Ishikawa (cell line): ENCODE measurements at regions not wholly inside any gene's neighbourhood (a gene's known extent, or its start where the extent isn't known, plus 50 kb on each side); places are given as distances from the start of the nearest gene placed in this dataset.

Experiments
- FOXM1 ChIP-seq: IDR thresholded peaks from 2 replicates; pipeline ENCODE4 v1.6.1; 2012; ENCODE audit warnings: low read depth, borderline replicate concordance
- MAX ChIP-seq: IDR thresholded peaks from 2 replicates; pipeline ENCODE4 v1.6.1; 2012
- NFIC ChIP-seq: IDR thresholded peaks from 2 replicates; pipeline ENCODE4 v1.6.1; 2012
- RAD21 ChIP-seq: IDR thresholded peaks from 2 replicates; pipeline ENCODE4 v1.6.1; 2012; ENCODE audit warnings: low read depth
- TCF12 ChIP-seq: IDR thresholded peaks from 2 replicates; pipeline ENCODE4 v1.6.1; 2012; ENCODE audit warnings: low read depth
- YY1 ChIP-seq: IDR thresholded peaks from 2 replicates; pipeline ENCODE4 v1.6.1; 2012; ENCODE audit warnings: low read depth

- no peak for TF ChIP-seq YY1
- TF ChIP-seq NFIC: no peak
- TF ChIP-seq FOXM1: no peak
- TF ChIP-seq TCF12: no peak
- TF ChIP-seq MAX: no peak
- no peak for TF ChIP-seq RAD21
These were observed 297.8 kb upstream of the BMP2 start for GRCh38 chr20:6469695-6470094.
